A673 (cell line): ENCODE measurements at regions not wholly inside any gene's neighbourhood (a gene's known extent, or its start where the extent isn't known, plus 50 kb on each side); places are given as distances from the start of the nearest gene placed in this dataset.
"Not testable (repeated sequence)": the region's sequence is repeated elsewhere in the genome, so short reads cannot be mapped to it uniquely, and the experiment has no call there.

ENCODE experiments used
- BruUV-seq: library from RNA; stranded (reverse); fragments of 400-500 nt; replicated peaks from 2 replicates; lab custom pipeline; 2021; lab: Mats Ljungman, UMichigan
- CTCF ChIA-PET: fragments of 300-600 bp; sonication (Branson Sonifier 250); formaldehyde crosslinking; loops from one replicate; lab custom pipeline; 2022; ENCODE audit warnings: antibody characterized with exemption; lab: Charles Lee
- POLR2A ChIA-PET: fragments of 300-600 bp; sonication (Branson Sonifier 250); formaldehyde crosslinking; loops from one replicate; lab custom pipeline; 2022; ENCODE audit warnings: antibody characterized with exemption; ENCODE audit not compliant: low non-redundant PET; lab: Charles Lee
- DNase-seq: peaks from one replicate; pipeline ENCODE4 v3.0.0-alpha.2; 2015; ENCODE audit warnings: low spot score
- H3K27ac ChIP-seq: fragments of 200-600 bp; sonication (generic); 2 replicates; pipeline ENCODE4 v1.5.1; 2016; ENCODE audit warnings: mixed run types, low read depth, mild to moderate bottlenecking, mixed read lengths, antibody characterized with exemption, low read length; ENCODE audit not compliant: poor library complexity, severe bottlenecking
- H3K27me3 ChIP-seq: fragments of 200-600 bp; sonication (generic); replicated peaks from 2 replicates; pipeline ENCODE4 v1.6.1; 2017; ENCODE audit warnings: mixed run types, low read depth, mild to moderate bottlenecking, mixed read lengths, antibody characterized with exemption, low read length; ENCODE audit not compliant: insufficient read depth, poor library complexity
- H3K36me3 ChIP-seq: fragments of 200-600 bp; sonication (generic); 2 replicates; pipeline ENCODE4 v1.6.1; 2016; ENCODE audit warnings: mixed run types, mild to moderate bottlenecking, mixed read lengths, antibody characterized with exemption, low read length; ENCODE audit not compliant: insufficient read depth, poor library complexity, severe bottlenecking
- H3K4me1 ChIP-seq: fragments of 200-600 bp; sonication (generic); 2 replicates; pipeline ENCODE4 v1.6.1; 2017; ENCODE audit warnings: mixed run types, mild to moderate bottlenecking, mixed read lengths, antibody characterized with exemption, low read length; ENCODE audit not compliant: insufficient read depth, poor library complexity, severe bottlenecking
- H3K4me3 ChIP-seq: fragments of 200-600 bp; sonication (generic); 2 replicates; pipeline ENCODE4 v1.5.1; 2016; ENCODE audit warnings: low read depth, mixed run types, mild to moderate bottlenecking, mixed read lengths, low read length; ENCODE audit not compliant: poor library complexity, severe bottlenecking
- H3K9me3 ChIP-seq: fragments of 200-600 bp; sonication (generic); 2 replicates; pipeline ENCODE4 v1.6.1; 2016; ENCODE audit warnings: mixed run types, low read depth, mild to moderate bottlenecking, mixed read lengths, antibody characterized with exemption, low read length; ENCODE audit not compliant: poor library complexity, severe bottlenecking
- CTCF ChIP-seq: fragments of 300-800, 200-600 bp; sonication (generic); conservative IDR thresholded peaks from 2 replicates; pipeline ENCODE4 v1.5.1; 2017; ENCODE audit warnings: low read depth, mild to moderate bottlenecking, antibody characterized with exemption, low read length, moderate library complexity, mixed read lengths
- EZH2 ChIP-seq: fragments of 200-600 bp; sonication (generic); IDR thresholded peaks from 2 replicates; pipeline ENCODE4 v1.6.1; 2017; ENCODE audit warnings: borderline replicate concordance, low read depth, mild to moderate bottlenecking, mixed read lengths, antibody characterized with exemption, low read length; ENCODE audit not compliant: poor library complexity, severe bottlenecking
- intact Hi-C: fragments of 100-400 bp; cut with micrococcal nuclease; formaldehyde crosslinking; loops from one replicate; pipeline ENCODE4 v1.10.0; 2022; ENCODE audit not compliant: unreplicated experiment
- microRNA-seq: library from miRNA; unstranded; fragments of <30 nt; microRNA quantifications from one replicate; pipeline ENCODE4 v1.2.0, GENCODE V29; 2021

DNA sequence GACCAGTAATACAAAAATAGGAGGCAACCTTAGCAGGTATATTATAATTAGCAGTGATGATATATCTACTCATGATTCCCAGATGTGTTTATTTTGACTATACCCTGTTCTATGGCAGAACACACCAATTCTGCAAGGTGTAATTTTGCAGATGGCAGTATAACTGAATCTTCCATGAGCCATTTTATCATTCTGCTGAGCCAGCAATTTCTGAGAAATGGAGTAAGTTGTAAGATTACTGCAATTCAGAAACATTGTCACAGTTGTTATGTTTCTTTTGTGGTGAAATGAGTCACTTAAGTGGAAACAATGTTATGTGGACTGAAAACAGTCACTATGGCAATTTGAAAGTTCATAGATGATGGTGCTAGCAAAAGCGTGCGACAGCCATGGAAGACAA is 63.7 kb upstream of the RIMS1 start:
- Histone ChIP-seq H3K27ac (no peak overlapping the region), H3K4me1 (no peaks in the 10 kb centered on the region), H3K4me3 (no peak overlapping the region), H3K27me3 (no peaks in the 10 kb centered on the region), H3K9me3 (no peaks in the 10 kb centered on the region), H3K36me3 (no peaks in the 10 kb centered on the region)
- intact Hi-C loops = no loop called here
- TF ChIP-seq CTCF (no peak), EZH2 (no peak)
- ChIA-PET POLR2A (no interaction called here), CTCF (no interaction called here)
- peak; percentile 5 for DNase-seq
- no TSS peak for BruUV-seq

GRCh38 chr6:71832110-71832764 is 54.1 kb upstream of the RIMS1 start:
- DNase-seq, POLR2A ChIA-PET, H3K27me3 ChIP-seq: not testable (repeated sequence)

More at GRCh38 chr6:71832110-71832764, 54.1 kb upstream of the RIMS1 start:
- H3K4me3 ChIP-seq, CTCF ChIA-PET, BruUV-seq, H3K4me1 ChIP-seq, H3K36me3 ChIP-seq, H3K27ac ChIP-seq, H3K9me3 ChIP-seq, intact Hi-C loops: not testable (repeated sequence)

Small RNAs in the stretch of these regions (microRNA-seq; reads per million reads assigned to microRNA genes)
- gene MIR30A (1,935 reads per million, percentile 86 among the genes with 10 or more reads in this experiment), gene MIR30C2 (27.0 reads per million, percentile 47 among the genes with 10 or more reads in this experiment)
